HCT116 (cell line): ENCODE measurements at regions not wholly inside any gene's neighbourhood (a gene's known extent, or its start where the extent isn't known, plus 50 kb on each side); places are given as distances from the start of the nearest gene placed in this dataset.
A peak's percentile ranks its signal among the peaks of the same experiment; 100 is the strongest.

Experiments
- ATAC-seq: fragments of 200-7000 bp; cut with Tn5 transposase; 2 replicates; pipeline ENCODE4 v1.9.1; 2020; ENCODE audit warnings: mild to moderate bottlenecking, moderate library complexity
- BruUV-seq: library from RNA; stranded (reverse); fragments of 400-500 nt; replicated peaks from 2 replicates; lab custom pipeline; 2021; lab: Mats Ljungman, UMichigan
- CTCF ChIA-PET: fragments of 300-600 bp; sonication (Branson Sonifier 250); formaldehyde crosslinking; loops from one replicate; lab custom pipeline; 2021; ENCODE audit warnings: antibody characterized with exemption; lab: Charles Lee
- POLR2A ChIA-PET: fragments of 300-600, 350-600 bp; sonication (Branson Sonifier 250); formaldehyde crosslinking; loops from one replicate; lab custom pipeline; 2021; ENCODE audit warnings: antibody characterized with exemption; lab: Charles Lee
- RAD21 ChIA-PET, 2 experiments: fragments of 300-600 bp; sonication (Branson Sonifier 250); formaldehyde crosslinking; loops; one replicate each; lab custom pipeline; 2023; ENCODE audit warnings: low total read pairs in 2 of 2; ENCODE audit not compliant: uncharacterized antibody in 2 of 2, unreplicated experiment in 2 of 2, low non-redundant PET in 1 of 2; lab: Charles Lee
- DNase-seq: peaks from one replicate; pipeline ENCODE4 v3.0.0-alpha.2; 2010; ENCODE audit warnings: low read depth, low spot score
- H2AFZ ChIP-seq: fragments of 200-600 bp; shearing (Covaris generic), sonication (generic); 2 replicates; pipeline ENCODE4 v1.6.1; 2017; ENCODE audit warnings: low read depth, mixed run types, mixed read lengths, antibody characterized with exemption, low read length; ENCODE audit not compliant: poor library complexity, severe bottlenecking
- H3K27ac ChIP-seq: 2 replicates; pipeline ENCODE4 v1.5.1; 2012; ENCODE audit warnings: low read depth, low read length
- H3K27me3 ChIP-seq: fragments of 200-600 bp; sonication (generic); 2 replicates; pipeline ENCODE4 v1.6.1; 2016; ENCODE audit warnings: mixed run types, low read length, mixed read lengths; ENCODE audit not compliant: insufficient read depth
- H3K36me3 ChIP-seq, 2 experiments: fragments of 200-500 bp in 1 of 2; fragments of 200-600 bp in 1 of 2; sonication (Bioruptor generic) in 1 of 2; sonication (generic) in 1 of 2; 2 replicates each; pipeline versions ENCODE4 v1.5.1 to v1.6.1; 2014 to 2016; ENCODE audit warnings: low read length in 2 of 2, inconsistent platforms in 1 of 2, mixed read lengths in 1 of 2, mixed run types in 1 of 2; ENCODE audit not compliant: insufficient read depth in 2 of 2, control insufficient read depth in 1 of 2
- H3K4me1 ChIP-seq, 2 experiments: fragments of 200-600 bp in 1 of 2; sonication (generic) in 1 of 2; 2 replicates each; pipeline versions ENCODE4 v1.5.1 to v1.6.1; 2012 to 2017; ENCODE audit warnings: low read length in 2 of 2, inconsistent platforms in 1 of 2, mild to moderate bottlenecking in 1 of 2, mixed read lengths in 1 of 2, mixed run types in 1 of 2, moderate library complexity in 1 of 2; ENCODE audit not compliant: insufficient read depth in 2 of 2, control insufficient read depth in 1 of 2
- H3K4me2 ChIP-seq: fragments of 200-600 bp; sonication (generic); 2 replicates; pipeline ENCODE4 v1.6.1; 2017; ENCODE audit warnings: mixed run types, low read length, mixed read lengths
- H3K4me3 ChIP-seq, 2 experiments: fragments of 200-600 bp in 1 of 2; sonication (generic) in 1 of 2; replicated peaks in 1 of 2; 2 replicates each; pipeline ENCODE4 v1.5.1; 2011 to 2016; ENCODE audit warnings: low read length in 2 of 2, control low read depth in 1 of 2, low read depth in 1 of 2, mild to moderate bottlenecking in 1 of 2, mixed read lengths in 1 of 2, mixed run types in 1 of 2
- H3K79me2 ChIP-seq: fragments of 200-600 bp; sonication (generic); 2 replicates; pipeline ENCODE4 v1.6.1; 2017; ENCODE audit warnings: mild to moderate bottlenecking, mixed run types, low read length, moderate library complexity, mixed read lengths; ENCODE audit not compliant: insufficient read depth
- H3K9ac ChIP-seq: fragments of 200-600 bp; sonication (generic); 2 replicates; pipeline ENCODE4 v1.6.1; 2016; ENCODE audit warnings: low read length, mixed read lengths
- H3K9me2 ChIP-seq: fragments of 200-600 bp; sonication (generic), shearing (Covaris generic); 2 replicates; pipeline ENCODE4 v1.6.1; 2017; ENCODE audit warnings: mixed run types, mild to moderate bottlenecking, moderate library complexity; ENCODE audit not compliant: insufficient read depth
- H3K9me3 ChIP-seq, 2 experiments: fragments of 200-500 bp in 1 of 2; fragments of 200-600 bp in 1 of 2; sonication (Bioruptor generic) in 1 of 2; sonication (generic) in 1 of 2; 2 replicates each; pipeline ENCODE4 v1.6.1; 2014 to 2017; ENCODE audit warnings: low read length in 2 of 2, mixed read lengths in 2 of 2, inconsistent platforms in 1 of 2, low read depth in 1 of 2, mild to moderate bottlenecking in 1 of 2, mixed run types in 1 of 2, moderate library complexity in 1 of 2; ENCODE audit not compliant: control insufficient read depth in 1 of 2, insufficient read depth in 1 of 2
- H4K20me1 ChIP-seq: fragments of 200-600 bp; sonication (generic), shearing (Covaris generic); 2 replicates; pipeline ENCODE4 v1.6.1; 2017; ENCODE audit warnings: mixed run types, mild to moderate bottlenecking, moderate library complexity; ENCODE audit not compliant: insufficient read depth
- EGR1 ChIP-seq: IDR thresholded peaks from 2 replicates; pipeline ENCODE4 v1.6.1; 2012; ENCODE audit warnings: low read depth
- ELF1 ChIP-seq: IDR thresholded peaks from 2 replicates; pipeline ENCODE4 v1.6.1; 2012; ENCODE audit warnings: low read depth, borderline replicate concordance
- EZH2phosphoT487 ChIP-seq: fragments of 200-600 bp; IDR thresholded peaks from 2 replicates; pipeline ENCODE4 v1.6.1; 2018; ENCODE audit warnings: antibody characterized with exemption, borderline replicate concordance
- FOSL1 ChIP-seq: IDR thresholded peaks from 2 replicates; pipeline ENCODE4 v1.6.1; 2012; ENCODE audit warnings: low read depth
- JUND ChIP-seq: IDR thresholded peaks from 2 replicates; pipeline ENCODE4 v1.6.1; 2012
- POLR2A ChIP-seq: IDR thresholded peaks from 2 replicates; pipeline ENCODE4 v1.7.0; 2011; ENCODE audit warnings: borderline replicate concordance; ENCODE audit not compliant: insufficient read depth, insufficient read length; ENCODE audit errors: extremely low read depth
- POLR2AphosphoS5 ChIP-seq: IDR thresholded peaks from 2 replicates; pipeline ENCODE4 v1.6.1; 2011; ENCODE audit warnings: mild to moderate bottlenecking, low read depth, low read length, moderate library complexity
- RAD21 ChIP-seq: IDR thresholded peaks from 2 replicates; pipeline ENCODE4 v1.6.1; 2012; ENCODE audit warnings: low read depth, mild to moderate bottlenecking
- SP1 ChIP-seq: IDR thresholded peaks from 2 replicates; pipeline ENCODE4 v1.6.1; 2012; ENCODE audit warnings: low read depth
- ZFX ChIP-seq: fragments of 450-650 bp; IDR thresholded peaks from 2 replicates; pipeline ENCODE4 v1.6.1; 2017
- intact Hi-C: fragments of 100-400 bp; cut with micrococcal nuclease; formaldehyde crosslinking; loops from 2 replicates; pipeline ENCODE4 v1.10.0; 2022
- TF ChIP-seq, protein P1 (sequence below): IDR thresholded peaks from 2 replicates; pipeline ENCODE4 v1.6.1; 2011; ENCODE audit warnings: mild to moderate bottlenecking, low read length, moderate library complexity; ENCODE audit not compliant: insufficient replicate concordance; ENCODE audit errors: extremely low read depth
- TF ChIP-seq, protein P2 (sequence below), 3 experiments: fragments of 200-600 bp in 1 of 3; sonication (generic) in 1 of 3; IDR thresholded peaks in 2 of 3; conservative IDR thresholded peaks in 1 of 3; 2 replicates each; pipeline ENCODE4 v1.5.1; 2012 to 2017; ENCODE audit warnings: low read depth in 2 of 3, low read length in 2 of 3, antibody characterized with exemption in 1 of 3, borderline replicate concordance in 1 of 3, control low read depth in 1 of 3, mild to moderate bottlenecking in 1 of 3, mixed read lengths in 1 of 3, mixed run types in 1 of 3, moderate library complexity in 1 of 3; ENCODE audit not compliant: insufficient read depth in 1 of 3
- TF ChIP-seq, protein P3 (sequence below): IDR thresholded peaks from 2 replicates; pipeline ENCODE4 v1.6.1; 2012
- TF ChIP-seq, protein P4 (sequence below): IDR thresholded peaks from 2 replicates; pipeline ENCODE4 v1.6.1; 2012; ENCODE audit warnings: low read depth

DNA sequence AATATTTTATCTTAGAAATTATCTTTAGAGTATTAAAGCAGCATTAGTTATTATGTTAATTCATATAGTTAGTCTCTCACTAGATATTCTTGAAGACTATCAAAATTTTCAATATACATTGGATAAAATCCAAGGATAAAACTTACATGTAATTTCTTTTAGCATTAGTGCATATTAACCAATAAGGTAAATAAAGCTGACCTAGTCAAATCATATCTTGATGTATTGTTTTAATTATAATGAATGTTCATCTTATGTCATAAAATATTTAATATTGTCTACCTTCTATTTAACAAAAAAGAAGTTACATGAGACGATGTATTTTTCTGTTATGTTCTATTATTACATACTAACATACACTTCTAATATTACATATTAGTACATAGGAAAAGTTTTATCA is 301.7 kb upstream of the DAB2 start:
- no TSS peak for BruUV-seq
- Histone ChIP-seq H3K9me2 (no peaks in the 10 kb centered on the region), H3K9me3 (no peaks in the 10 kb centered on the region), H3K4me2 (no peak overlapping the region), H3K4me3 (no peak overlapping the region), H3K27ac (no peak overlapping the region), H2AFZ (peak overlapping the region; percentile 16), H4K20me1 (no peaks in the 10 kb centered on the region), H3K27me3 (no peaks in the 10 kb centered on the region), H3K36me3 (no peaks in the 10 kb centered on the region), H3K4me1 (peaks cover 0 to 5% of the 10 kb centered on the region in 2 experiments; a peak in 1 of 4 replicates)
- CTCF ChIA-PET: no interaction called here
- POLR2A ChIA-PET: no interaction called here
- RAD21 ChIA-PET: no interaction called here
- intact Hi-C loops: no loop called here
- no peak for TF ChIP-seq FOSL1
- TF ChIP-seq ELF1: no peak
- TF ChIP-seq SP1: no peak
- TF ChIP-seq, protein P1, sequence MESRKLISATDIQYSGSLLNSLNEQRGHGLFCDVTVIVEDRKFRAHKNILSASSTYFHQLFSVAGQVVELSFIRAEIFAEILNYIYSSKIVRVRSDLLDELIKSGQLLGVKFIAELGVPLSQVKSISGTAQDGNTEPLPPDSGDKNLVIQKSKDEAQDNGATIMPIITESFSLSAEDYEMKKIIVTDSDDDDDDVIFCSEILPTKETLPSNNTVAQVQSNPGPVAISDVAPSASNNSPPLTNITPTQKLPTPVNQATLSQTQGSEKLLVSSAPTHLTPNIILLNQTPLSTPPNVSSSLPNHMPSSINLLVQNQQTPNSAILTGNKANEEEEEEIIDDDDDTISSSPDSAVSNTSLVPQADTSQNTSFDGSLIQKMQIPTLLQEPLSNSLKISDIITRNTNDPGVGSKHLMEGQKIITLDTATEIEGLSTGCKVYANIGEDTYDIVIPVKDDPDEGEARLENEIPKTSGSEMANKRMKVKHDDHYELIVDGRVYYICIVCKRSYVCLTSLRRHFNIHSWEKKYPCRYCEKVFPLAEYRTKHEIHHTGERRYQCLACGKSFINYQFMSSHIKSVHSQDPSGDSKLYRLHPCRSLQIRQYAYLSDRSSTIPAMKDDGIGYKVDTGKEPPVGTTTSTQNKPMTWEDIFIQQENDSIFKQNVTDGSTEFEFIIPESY: no peak
- TF ChIP-seq JUND: no peak
- no peak for TF ChIP-seq EGR1
- TF ChIP-seq, all 23 proteins: peak for 0
- no peak for DNase-seq
- no peaks in the 10 kb centered on the region for H3K79me2 ChIP-seq
- no peak overlapping the region for H3K9ac ChIP-seq
- ATAC-seq: no peak

DNA sequence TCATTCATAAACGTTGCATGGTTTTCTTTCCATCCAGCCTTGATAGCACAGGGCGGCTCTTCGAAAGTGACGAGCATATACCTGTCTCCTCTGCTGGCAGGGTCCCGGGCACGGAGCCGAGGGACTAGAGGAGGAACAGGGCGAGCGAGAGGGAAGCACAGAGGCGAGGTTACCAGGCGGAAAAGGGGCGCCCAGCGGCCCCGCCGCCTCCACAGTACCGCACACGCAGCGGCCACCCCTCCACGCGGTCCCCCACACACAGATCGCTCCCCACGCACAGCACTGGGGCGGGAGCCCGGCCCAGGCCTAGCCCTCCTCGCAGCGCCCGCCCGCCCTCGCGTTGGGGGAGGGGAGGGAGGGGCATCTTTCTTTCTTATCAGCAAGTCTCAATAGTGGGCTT is 296.6 kb upstream of the DAB2 start:
- POLR2A ChIA-PET: no interaction called here
- TF ChIP-seq, protein P2, sequence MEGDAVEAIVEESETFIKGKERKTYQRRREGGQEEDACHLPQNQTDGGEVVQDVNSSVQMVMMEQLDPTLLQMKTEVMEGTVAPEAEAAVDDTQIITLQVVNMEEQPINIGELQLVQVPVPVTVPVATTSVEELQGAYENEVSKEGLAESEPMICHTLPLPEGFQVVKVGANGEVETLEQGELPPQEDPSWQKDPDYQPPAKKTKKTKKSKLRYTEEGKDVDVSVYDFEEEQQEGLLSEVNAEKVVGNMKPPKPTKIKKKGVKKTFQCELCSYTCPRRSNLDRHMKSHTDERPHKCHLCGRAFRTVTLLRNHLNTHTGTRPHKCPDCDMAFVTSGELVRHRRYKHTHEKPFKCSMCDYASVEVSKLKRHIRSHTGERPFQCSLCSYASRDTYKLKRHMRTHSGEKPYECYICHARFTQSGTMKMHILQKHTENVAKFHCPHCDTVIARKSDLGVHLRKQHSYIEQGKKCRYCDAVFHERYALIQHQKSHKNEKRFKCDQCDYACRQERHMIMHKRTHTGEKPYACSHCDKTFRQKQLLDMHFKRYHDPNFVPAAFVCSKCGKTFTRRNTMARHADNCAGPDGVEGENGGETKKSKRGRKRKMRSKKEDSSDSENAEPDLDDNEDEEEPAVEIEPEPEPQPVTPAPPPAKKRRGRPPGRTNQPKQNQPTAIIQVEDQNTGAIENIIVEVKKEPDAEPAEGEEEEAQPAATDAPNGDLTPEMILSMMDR (IDR thresholded peaks at IDR 0.05 in 2 of 3, conservative IDR thresholded peaks at IDR 0.05 in 1 of 3; ENCODE audit: borderline replicate concordance in 1 of 3, insufficient read depth in 1 of 3, low read depth in 2 of 3, low read length in 2 of 3): no peak
- TF ChIP-seq EZH2phosphoT487 (no peak), ELF1 (no peak), RAD21 (no peak), POLR2A (no peak), FOSL1 (no peak), POLR2AphosphoS5 (no peak), ZFX (no peak)
- TF ChIP-seq, protein P3, sequence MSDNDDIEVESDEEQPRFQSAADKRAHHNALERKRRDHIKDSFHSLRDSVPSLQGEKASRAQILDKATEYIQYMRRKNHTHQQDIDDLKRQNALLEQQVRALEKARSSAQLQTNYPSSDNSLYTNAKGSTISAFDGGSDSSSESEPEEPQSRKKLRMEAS: no peak
- TF ChIP-seq, protein P4, sequence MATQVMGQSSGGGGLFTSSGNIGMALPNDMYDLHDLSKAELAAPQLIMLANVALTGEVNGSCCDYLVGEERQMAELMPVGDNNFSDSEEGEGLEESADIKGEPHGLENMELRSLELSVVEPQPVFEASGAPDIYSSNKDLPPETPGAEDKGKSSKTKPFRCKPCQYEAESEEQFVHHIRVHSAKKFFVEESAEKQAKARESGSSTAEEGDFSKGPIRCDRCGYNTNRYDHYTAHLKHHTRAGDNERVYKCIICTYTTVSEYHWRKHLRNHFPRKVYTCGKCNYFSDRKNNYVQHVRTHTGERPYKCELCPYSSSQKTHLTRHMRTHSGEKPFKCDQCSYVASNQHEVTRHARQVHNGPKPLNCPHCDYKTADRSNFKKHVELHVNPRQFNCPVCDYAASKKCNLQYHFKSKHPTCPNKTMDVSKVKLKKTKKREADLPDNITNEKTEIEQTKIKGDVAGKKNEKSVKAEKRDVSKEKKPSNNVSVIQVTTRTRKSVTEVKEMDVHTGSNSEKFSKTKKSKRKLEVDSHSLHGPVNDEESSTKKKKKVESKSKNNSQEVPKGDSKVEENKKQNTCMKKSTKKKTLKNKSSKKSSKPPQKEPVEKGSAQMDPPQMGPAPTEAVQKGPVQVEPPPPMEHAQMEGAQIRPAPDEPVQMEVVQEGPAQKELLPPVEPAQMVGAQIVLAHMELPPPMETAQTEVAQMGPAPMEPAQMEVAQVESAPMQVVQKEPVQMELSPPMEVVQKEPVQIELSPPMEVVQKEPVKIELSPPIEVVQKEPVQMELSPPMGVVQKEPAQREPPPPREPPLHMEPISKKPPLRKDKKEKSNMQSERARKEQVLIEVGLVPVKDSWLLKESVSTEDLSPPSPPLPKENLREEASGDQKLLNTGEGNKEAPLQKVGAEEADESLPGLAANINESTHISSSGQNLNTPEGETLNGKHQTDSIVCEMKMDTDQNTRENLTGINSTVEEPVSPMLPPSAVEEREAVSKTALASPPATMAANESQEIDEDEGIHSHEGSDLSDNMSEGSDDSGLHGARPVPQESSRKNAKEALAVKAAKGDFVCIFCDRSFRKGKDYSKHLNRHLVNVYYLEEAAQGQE: no peak

More for the DNA sequence above, 296.6 kb upstream of the DAB2 start:
- H3K9me3 ChIP-seq: no peaks in the 10 kb centered on the region
- no peaks in the 10 kb centered on the region for H3K79me2 ChIP-seq
- no peak overlapping the region for H3K4me3 ChIP-seq
- no peaks in the 10 kb centered on the region for H3K36me3 ChIP-seq
- no peaks in the 10 kb centered on the region; a peak in 1 of 4 replicates for H3K4me1 ChIP-seq
- H3K4me2 ChIP-seq: no peak overlapping the region
- ATAC-seq (no peak), DNase-seq (no peak)
- no peaks in the 10 kb centered on the region for H3K27me3 ChIP-seq
- H3K27ac ChIP-seq: no peak overlapping the region
- ChIA-PET CTCF (no interaction called here), RAD21 (no interaction called here)
- no peak overlapping the region for H2AFZ ChIP-seq
- H4K20me1 ChIP-seq: no peaks in the 10 kb centered on the region
- no peak overlapping the region for H3K9ac ChIP-seq
- H3K9me2 ChIP-seq: no peaks in the 10 kb centered on the region
- intact Hi-C loops: no loop called here
- no TSS peak for BruUV-seq
